HFFc6 (cell line): ENCODE measurements at regions not wholly inside any gene's neighbourhood (a gene's known extent, or its start where the extent isn't known, plus 50 kb on each side); places are given as distances from the start of the nearest gene placed in this dataset.

Experiments used
- DNase-seq: peaks from one replicate; pipeline ENCODE4 v3.0.0-alpha.2; 2018
- H3K27ac Mint-ChIP-seq: 2 replicates; pipeline ENCODE4 v1.8.0; 2020; ENCODE audit warnings: mild to moderate bottlenecking, mixed read lengths
- H3K27me3 Mint-ChIP-seq: 2 replicates; pipeline ENCODE4 v1.8.0; 2021; ENCODE audit warnings: mild to moderate bottlenecking, moderate library complexity, mixed read lengths; ENCODE audit not compliant: insufficient read depth
- H3K36me3 Mint-ChIP-seq: 2 replicates; pipeline ENCODE4 v1.8.0; 2021; ENCODE audit warnings: low read depth, mixed read lengths
- H3K4me1 Mint-ChIP-seq: 2 replicates; pipeline ENCODE4 v1.8.0; 2020; ENCODE audit warnings: low read depth, mixed read lengths
- H3K4me3 Mint-ChIP-seq: 2 replicates; pipeline ENCODE4 v1.8.0; 2020; ENCODE audit warnings: mild to moderate bottlenecking, moderate library complexity, mixed read lengths
- H3K9me3 Mint-ChIP-seq: 2 replicates; pipeline ENCODE4 v1.8.0; 2020; ENCODE audit warnings: mild to moderate bottlenecking, mixed read lengths
- TF ChIP-seq, protein P1 (sequence below): fragments of 200-600 bp; sonication (generic); IDR thresholded peaks from 2 replicates; pipeline ENCODE4 v1.5.0; 2021; ENCODE audit warnings: antibody characterized with exemption, mild to moderate bottlenecking

DNA sequence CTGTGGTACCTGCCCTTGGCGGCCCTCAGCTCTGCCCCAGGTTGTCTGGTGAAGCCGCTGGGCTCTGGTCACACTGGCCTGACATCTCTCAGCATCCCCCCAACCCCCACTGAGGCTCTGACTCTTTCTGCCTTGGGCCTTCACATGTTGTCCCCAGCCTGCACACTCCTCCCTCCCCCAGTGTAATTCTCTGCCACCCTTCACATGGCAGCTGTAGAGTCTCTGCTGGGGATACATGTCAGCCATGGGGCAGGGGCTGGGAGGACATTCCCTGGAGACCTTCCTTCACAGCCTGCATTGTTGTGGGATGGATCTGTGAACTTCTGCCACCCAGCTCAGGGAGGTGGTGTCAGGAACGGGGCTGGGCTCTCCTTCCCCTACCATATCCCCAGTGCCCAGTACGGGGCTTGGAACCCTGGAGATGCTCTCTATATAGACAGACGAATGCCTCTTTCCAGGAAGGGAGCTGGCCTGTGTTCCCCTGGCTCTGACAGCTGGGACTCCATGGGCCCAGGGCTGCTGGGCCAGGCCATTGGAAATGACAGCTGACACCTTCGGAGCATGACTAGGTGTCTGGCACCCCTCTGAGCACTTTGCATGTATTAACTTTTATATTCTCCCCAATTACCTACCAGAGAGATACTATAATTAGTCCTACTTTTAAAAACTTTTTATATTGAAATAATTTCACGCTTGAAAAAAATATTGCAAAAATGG lies 151.5 kb downstream of the INHBB start:
- no peak for DNase-seq
- TF ChIP-seq, protein P1, sequence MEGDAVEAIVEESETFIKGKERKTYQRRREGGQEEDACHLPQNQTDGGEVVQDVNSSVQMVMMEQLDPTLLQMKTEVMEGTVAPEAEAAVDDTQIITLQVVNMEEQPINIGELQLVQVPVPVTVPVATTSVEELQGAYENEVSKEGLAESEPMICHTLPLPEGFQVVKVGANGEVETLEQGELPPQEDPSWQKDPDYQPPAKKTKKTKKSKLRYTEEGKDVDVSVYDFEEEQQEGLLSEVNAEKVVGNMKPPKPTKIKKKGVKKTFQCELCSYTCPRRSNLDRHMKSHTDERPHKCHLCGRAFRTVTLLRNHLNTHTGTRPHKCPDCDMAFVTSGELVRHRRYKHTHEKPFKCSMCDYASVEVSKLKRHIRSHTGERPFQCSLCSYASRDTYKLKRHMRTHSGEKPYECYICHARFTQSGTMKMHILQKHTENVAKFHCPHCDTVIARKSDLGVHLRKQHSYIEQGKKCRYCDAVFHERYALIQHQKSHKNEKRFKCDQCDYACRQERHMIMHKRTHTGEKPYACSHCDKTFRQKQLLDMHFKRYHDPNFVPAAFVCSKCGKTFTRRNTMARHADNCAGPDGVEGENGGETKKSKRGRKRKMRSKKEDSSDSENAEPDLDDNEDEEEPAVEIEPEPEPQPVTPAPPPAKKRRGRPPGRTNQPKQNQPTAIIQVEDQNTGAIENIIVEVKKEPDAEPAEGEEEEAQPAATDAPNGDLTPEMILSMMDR: no peak
- Mint-ChIP-seq H3K4me1 (0 out of 2 replicates have a peak, but pooled peaks cover 4% of the 10 kb centered on the region), H3K9me3 (no peaks in the 10 kb centered on the region), H3K27me3 (peaks cover 15% of the 10 kb centered on the region), H3K27ac (no peak overlapping the region), H3K36me3 (no peaks in the 10 kb centered on the region), H3K4me3 (no peak overlapping the region)

DNA sequence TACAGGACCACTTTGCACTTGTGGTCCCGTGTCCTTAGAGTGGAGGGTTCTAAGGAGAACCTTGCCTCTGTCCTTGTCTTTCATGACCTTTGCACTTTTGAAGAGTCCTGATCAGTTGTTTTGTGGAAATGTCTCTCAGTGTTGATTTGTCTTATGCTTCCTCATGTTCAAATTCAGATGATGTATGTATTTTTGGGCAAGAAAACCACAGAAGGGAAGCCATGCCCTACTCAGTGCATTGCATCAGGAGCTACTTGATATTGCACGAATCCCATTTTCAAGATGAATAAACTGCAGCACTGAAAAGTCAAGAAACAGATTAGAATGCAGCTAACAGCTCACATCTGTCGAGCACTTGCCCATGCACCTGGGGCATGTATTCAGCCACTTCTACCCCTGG lies 152.2 kb downstream of the INHBB start:
- Mint-ChIP-seq H3K4me3 (no peak overlapping the region), H3K9me3 (no peaks in the 10 kb centered on the region), H3K27ac (no peak overlapping the region), H3K27me3 (peaks cover 13% of the 10 kb centered on the region), H3K36me3 (no peaks in the 10 kb centered on the region), H3K4me1 (0 out of 2 replicates have a peak, but pooled peaks cover 4% of the 10 kb centered on the region)
- TF ChIP-seq, protein P1: no peak
- DNase-seq: no peak

DNA sequence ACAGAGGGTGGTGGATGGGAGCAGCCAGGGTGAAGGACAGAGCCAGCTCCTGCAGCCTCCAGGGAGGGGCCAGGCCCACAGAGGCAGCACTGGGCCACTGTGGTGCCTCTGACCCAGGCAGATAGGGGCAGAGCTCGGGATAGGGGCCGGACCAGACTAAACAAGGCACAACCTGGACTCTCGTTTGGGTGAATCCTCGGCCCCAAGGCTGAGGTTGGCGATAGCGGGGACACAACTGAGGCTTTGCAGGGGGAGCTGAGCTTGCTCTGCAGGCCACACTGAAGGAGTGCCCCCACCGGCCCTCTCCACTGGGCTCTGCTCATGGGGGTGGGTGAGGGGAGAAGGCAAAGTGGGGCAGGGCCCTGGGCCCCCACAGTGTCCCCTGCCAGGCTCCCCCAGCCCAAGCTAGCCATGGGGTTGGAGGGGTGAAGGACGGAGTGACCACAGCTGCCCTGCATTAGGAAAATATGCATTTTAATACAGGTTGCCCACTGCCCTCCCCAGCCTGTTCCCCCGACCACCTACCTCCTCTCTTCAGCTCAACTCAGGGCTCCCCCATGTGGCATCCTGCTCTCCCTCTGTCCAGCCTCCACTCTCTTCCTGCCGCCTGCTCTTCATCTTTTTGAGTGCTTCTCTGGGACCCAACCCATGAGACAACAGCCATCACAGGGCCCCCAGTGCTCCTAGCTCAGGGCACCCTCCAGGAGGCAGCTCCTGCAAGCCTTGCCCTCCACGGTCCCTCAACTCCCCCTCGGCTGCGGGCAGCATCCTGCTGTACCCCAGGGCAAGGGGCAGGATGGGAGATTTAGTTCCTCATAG lies 152.8 kb downstream of the INHBB start:
- no peak overlapping the region for H3K4me3 Mint-ChIP-seq
- H3K9me3 Mint-ChIP-seq: no peaks in the 10 kb centered on the region
- DNase-seq: no peak
- TF ChIP-seq, protein P1: no peak
- peaks cover 10% of the 10 kb centered on the region; the same call in 1 of the 2 replicates for H3K4me1 Mint-ChIP-seq
- H3K27me3 Mint-ChIP-seq: peaks cover 15% of the 10 kb centered on the region
- no peak overlapping the region for H3K27ac Mint-ChIP-seq
- H3K36me3 Mint-ChIP-seq: no peaks in the 10 kb centered on the region

DNA sequence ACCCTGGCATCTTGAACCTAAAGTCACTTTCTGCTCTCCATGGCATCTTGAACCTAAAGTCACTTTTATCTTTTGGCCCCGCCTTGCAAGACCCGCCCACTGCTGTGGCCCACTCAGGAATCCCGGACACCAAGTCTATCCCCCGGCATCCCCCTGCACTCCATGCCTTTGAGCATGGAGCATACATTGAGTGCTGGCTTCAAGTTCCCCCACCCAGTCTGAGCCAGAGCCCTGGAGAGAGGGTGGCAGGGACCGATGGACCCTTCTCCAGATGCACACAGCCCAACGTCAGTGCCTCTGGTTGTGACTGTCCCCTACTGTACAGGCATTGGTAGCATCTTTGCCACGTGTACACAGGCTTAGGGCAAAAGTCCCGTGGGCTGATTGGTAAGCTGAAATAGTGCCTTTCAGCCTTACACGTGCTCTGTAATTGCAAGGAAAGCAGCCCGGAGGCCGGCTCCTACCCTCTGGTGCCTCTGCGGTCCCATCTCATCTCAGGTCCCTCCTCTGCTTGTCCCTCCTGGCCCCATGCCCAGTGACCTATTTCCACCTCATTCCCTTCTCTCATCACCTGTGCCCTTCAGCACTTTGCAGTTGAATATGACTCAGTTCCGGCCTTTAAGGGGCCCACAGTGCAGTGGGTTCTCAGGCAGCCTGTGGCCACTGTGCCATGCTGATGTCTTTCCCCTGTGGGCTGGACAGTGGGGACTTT lies 154.0 kb downstream of the INHBB start:
- H3K27ac Mint-ChIP-seq: no peak overlapping the region

DNA sequence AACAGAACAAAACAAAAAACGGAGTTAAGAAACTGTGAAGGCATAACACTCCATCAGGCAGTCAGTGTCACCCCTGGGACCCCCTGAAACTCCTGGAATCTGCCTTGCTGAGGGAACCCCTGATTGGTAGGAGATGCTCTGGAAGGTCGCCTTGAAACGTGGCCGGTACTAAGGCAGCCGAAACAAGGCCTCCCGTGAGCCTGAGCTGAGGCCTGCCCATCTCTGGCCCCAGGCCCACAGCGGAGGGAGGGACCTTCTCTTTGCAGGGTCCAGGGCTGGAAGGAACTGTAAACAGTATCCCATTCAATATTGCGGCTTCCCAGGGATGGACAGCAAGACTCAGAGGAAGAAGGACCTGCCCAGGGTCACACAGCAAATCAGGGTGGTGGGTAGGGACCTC lies 155.7 kb downstream of the INHBB start:
- Mint-ChIP-seq H3K36me3 (no peaks in the 10 kb centered on the region), H3K4me1 (peaks cover 16% of the 10 kb centered on the region), H3K9me3 (no peaks in the 10 kb centered on the region), H3K4me3 (no peak overlapping the region), H3K27ac (no peak overlapping the region), H3K27me3 (peaks cover 17% of the 10 kb centered on the region)
- TF ChIP-seq, protein P1: no peak
- DNase-seq: no peak

More for the DNA sequence above, 154.0 kb downstream of the INHBB start:
- peaks cover 16% of the 10 kb centered on the region for H3K4me1 Mint-ChIP-seq
- TF ChIP-seq, protein P1: no peak
- H3K4me3 Mint-ChIP-seq: no peak overlapping the region
- peaks cover 15% of the 10 kb centered on the region for H3K27me3 Mint-ChIP-seq
- H3K9me3 Mint-ChIP-seq: no peaks in the 10 kb centered on the region
- H3K36me3 Mint-ChIP-seq: no peaks in the 10 kb centered on the region
- no peak for DNase-seq
